NCI-H524 treated with DMSO at 0.1 percent for 48 hours (cell line): ENCODE measurements at regions not wholly inside any gene's neighbourhood (a gene's known extent, or its start where the extent isn't known, plus 50 kb on each side); places are given as distances from the start of the nearest gene placed in this dataset.
"Not testable (repeated sequence)": the region's sequence is repeated elsewhere in the genome, so short reads cannot be mapped to it uniquely, and the experiment has no call there.

Source experiments
- DNase-seq: peaks from one replicate; lab custom pipeline; 2025; lab: John Stamatoyannopoulos, UW

DNA sequence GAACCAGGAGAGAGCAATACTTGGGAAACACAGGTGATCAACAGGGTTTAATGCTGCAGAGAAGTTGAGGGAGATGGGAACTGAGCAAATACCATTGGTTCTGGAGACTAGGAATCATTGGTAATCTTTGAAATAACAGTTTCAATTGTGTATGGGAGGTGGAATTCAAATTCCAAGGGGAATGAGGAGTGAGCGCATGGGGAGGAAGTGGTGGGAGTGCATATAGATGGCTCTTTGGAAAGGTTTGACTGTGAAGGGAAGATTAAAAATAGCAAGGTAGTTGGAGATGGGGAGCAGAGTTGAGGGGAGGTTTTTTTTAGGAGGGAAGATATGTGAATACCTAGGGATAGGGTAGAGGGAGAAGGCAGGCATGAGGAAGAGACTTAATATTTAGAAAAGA is 51.1 kb upstream of the ROPN1 start:
- no peak for DNase-seq

DNA sequence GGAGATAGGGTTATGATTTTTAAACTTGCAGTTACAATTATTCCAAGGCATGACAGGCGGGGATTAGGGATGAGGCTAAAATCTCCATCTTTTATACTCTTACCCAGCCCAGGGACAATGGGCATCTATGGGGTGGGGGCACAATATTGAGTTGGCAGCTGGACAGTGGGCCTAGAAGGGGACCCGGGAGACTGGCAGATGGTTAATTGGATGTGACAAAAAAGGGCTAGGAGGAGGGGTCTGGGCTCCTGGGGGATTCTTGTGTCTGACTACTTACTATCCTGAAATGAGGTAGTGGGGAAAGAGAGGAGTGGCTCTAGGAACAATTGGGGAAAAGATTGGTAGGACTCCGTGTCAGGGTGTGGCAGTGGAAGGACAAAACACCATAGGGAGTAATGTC is 53.0 kb upstream of the ROPN1 start:
- peak; percentile 90 for DNase-seq

- DNase-seq, result no peak
Observed at GRCh38 chr3:124048967-124049798, 57.3 kb upstream of the ROPN1 start.

- no peak for DNase-seq
Observed at GRCh38 chr3:124051636-124052035, 59.7 kb upstream of the ROPN1 start.

GRCh38 chr3:124053871-124054270 is 61.9 kb upstream of the ROPN1 start:
- no peak for DNase-seq

DNA sequence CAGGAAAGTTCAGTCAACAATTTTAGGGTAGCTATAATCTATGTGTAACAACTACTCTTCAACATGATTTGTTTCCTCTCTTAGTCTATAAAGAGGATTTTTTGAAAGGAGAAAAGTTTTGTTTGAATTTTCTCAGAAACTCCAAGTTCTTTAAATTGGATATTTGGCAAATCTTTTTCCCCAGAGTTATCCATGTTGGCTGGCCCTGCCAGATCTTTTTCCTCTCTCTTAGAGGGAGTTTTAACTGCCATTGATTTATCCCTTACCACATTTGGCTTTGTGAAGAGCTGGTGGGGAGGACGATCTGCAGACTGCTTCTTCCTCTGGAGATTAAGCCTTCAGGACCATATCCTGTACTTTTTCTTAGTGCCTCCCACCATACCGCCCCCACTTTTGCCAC is 64.9 kb upstream of the ROPN1 start:
- no peak for DNase-seq

DNA sequence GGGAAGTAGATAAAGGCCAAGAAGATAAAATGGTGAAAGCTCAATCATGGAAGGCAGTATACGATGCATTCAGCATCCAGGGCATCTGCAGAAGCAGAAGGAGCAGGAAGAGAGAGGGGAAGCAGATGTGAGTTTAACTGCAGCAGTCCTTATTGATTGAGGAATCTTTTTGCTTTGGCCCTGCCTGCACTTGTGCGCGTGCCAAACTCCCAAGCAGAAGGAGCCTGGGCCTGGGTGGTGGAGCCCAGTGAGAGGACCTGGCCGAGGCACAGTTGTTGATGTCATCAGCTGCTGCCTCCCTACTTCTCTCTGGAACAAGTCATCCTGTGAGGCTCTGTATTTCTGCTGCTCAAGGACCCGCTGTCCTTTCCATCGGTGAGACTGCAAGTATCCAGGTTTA is 65.5 kb upstream of the ROPN1 start:
- no peak for DNase-seq

DNA sequence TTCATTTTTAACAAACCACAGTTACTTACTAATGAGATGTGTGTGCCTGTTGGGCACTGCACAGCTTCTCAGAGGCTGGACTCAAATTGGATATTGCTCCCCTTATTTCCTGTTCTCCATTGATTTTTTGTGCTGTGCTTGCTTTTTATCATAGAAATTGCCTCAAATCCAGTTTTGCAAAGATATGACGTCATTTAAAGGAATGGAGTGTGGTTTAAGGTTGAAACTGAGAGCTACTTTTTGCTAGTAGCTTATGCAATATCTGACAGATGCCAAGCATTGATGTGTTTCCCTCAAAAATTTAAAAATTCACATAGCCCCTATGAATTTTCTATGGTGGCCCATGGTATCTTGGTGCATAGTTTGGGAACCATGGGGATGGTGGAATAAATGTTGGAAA is 67.7 kb upstream of the ROPN1 start:
- DNase-seq, result no peak

DNA sequence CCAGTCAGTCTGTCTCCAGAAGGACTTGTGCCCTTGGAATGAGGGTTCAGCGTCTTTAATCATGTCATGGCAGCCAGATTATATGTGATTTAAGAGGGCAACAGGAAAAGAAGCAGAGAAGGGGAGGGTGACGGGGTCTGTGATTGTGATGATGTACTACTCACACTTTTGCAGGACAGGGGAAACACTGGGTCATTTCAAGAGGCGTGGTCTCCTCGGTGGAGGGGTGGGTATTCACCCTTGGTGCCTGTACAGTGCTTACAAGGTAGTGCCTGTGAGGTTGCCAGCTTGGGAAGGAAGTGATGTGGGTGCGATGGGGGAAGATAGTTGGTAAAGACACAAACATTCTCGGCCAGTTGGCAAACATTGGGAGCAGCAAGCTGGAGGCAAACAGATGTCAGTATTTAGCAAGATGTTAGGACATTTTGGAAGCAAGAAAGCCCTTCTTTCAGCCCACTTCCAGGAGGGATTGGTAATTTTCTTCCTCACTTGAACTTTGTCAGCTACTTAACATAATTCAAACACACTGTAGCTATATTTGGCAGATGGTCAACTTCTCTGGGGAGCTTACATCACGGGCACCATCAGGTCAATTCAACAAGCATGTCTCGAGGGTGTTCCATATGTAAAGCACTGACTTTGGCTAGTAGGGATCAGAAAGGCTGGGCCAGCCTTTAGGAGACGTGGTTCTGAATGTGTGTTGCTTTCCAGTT is 71.4 kb upstream of the ROPN1 start:
- DNase-seq, result peak; percentile 99

GRCh38 chr3:124064050-124064449 is 72.1 kb upstream of the ROPN1 start:
- peak; percentile 70 for DNase-seq

GRCh38 chr3:124066543-124066942 is 74.6 kb upstream of the ROPN1 start:
- DNase-seq, result not testable (repeated sequence)

DNA sequence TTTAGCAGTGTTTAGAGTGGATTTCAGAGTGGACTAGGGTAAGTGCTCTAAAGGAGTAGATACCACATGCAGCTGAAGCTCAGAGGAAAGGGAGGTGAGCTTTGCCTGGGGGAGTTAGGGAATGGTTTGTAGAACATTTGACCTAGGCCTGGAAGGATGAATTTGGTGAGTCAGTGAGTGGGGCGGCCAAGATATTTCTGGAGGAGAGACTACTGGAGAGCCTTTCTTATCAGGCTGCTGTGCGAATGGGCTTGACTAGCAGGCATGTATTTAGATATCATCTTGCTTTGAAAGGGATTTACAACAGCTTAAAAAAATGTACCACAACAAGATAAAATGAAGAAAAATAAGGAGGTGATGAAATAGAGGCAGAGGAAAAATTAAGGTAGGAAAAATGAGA is 77.8 kb upstream of the ROPN1 start:
- not testable (repeated sequence) for DNase-seq

DNA sequence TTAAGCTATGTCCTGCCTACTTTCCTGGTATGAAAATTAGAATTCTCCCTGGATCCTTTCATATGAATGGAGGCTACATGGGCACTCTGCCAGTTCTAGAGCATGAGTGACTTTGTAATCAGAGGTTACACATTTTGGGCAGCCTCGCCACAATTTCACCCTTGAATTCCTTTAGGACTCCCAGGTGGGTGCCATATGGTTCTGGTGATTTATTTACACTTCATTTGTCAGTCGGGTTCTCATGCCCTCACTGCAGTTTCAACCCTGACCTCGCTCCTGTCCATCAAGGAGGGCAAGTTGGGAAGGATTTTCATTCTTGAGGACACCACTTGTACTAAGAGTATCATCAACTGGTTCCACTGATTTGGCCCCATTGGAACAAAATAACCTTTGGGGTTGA is 83.2 kb upstream of the ROPN1 start:
- DNase-seq, result peak; percentile 14

DNA sequence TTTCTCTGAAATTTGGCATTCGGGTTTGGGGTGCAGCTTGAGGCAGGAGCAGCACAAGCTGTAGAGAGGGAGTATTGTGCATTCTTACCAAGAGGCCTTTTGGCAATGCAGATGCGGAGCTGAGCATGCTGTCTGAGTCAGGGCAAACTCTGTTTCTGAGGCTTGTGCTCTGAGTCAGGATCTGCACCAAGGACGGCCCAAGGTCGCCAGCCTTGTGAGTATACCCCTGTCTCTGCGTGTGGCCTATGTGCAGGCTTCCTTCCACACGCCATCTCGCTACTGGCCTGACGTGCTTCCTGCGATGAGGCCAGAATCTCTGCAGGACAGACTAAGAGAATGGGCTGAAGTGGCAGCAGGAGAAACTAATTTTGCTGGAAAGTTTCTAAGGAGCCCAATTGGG is 83.8 kb upstream of the ROPN1 start:
- no peak for DNase-seq

DNA sequence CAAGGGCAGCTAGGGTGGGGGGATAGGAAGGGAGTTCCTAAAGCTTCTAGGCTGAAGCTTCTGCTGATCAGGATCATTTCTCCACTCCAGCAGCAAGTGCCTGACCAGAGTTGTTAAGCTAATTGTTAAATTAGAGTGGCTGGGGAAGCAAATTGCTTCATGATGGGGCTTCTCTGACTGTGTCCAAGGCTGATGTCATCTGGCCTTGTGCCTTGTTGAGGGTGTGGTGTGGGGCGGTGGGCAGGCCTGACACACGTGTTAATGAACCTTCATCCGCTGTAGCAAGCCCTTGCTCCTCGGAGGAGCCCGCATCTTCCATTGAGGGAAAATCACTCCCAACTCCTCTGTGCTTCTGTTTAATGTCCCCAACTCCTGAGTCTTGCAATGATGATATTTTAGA is 84.3 kb upstream of the ROPN1 start:
- DNase-seq, result no peak

GRCh38 chr3:124078953-124079911 is 87.3 kb upstream of the ROPN1 start:
- DNase-seq, result peak; percentile 67

DNA sequence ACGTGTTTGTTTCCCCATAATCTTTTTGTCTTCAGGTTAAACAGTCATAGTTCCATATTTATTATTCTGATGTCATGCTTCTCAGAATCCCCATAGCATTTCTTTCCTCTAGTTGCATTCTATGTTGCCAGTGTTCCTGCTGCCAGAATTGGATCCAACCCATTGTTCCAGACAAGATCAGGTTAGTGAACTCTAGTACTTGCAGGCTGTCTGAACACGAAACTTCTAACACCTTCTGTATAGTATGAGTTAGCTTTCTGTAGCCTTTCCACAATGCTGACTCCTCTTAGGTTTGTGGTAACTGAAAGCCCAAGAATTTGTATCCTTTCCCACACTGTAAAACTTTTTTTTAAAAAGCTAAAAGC is 88.0 kb upstream of the ROPN1 start:
- DNase-seq, result no peak

GRCh38 chr3:124082343-124082742 is 90.4 kb upstream of the ROPN1 start:
- no peak for DNase-seq

DNA sequence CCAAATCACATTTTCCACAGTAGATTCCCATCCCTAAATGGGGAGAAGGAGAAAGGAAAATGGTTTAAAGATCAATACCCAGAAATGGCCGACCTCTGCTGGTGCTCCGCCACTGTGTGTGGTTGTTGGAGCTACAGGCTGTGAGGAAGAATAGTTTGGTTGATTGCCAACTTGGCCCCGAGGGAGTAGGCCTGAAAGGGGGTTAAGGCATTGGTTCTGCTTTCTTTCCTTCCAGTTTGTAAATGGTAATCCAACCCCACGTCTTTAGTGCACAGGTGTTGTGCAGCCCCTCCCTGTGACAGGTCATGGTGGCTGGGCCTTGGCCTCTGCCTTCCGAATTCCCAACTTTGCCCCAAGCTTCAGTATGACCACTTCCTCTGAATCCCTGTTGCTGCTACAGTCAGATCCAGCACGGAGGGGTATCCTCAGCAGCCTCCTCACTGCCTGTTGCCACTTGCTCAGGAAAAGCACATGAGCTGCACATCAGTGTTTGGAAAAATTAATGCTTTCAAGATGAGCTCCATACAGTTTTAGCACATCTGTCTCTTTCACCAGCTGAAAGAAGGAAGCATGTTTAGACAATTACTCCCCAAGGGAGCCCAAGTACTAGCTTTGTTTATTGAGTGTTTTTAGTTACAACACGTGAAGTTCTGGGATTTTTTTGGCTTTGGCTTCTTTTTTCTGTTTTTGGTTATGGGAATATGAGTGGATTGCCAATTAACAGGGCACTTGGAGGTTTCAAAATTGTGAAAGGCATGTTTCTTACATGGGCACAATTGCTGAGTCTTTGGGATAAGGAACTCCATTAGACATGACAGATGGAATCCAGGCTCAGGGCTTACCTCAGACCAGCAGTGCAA is 92.3 kb upstream of the ROPN1 start:
- DNase-seq, result peak; percentile 23

GRCh38 chr3:124088801-124089200 is 96.9 kb upstream of the ROPN1 start:
- DNase-seq, result no peak

DNA sequence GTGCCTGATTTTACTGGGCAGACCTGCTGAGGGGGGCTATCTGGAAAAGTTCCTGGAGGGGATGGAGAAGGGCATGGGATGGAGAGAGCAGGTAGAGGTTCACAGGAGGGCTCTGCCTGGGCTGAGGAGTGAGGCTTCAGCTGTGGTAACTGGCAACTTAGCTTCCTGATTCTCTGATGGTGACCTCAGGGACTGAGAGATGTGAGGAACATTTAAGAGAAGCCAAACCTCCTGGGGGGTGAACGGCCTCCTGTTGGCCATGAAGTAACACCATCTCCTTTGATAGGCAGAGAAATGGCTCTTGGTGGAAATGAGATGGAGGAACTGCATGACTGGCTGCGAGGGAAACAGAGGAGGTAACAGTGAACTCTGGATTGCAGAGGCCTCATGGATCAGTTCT is 97.3 kb upstream of the ROPN1 start:
- no peak for DNase-seq

DNA sequence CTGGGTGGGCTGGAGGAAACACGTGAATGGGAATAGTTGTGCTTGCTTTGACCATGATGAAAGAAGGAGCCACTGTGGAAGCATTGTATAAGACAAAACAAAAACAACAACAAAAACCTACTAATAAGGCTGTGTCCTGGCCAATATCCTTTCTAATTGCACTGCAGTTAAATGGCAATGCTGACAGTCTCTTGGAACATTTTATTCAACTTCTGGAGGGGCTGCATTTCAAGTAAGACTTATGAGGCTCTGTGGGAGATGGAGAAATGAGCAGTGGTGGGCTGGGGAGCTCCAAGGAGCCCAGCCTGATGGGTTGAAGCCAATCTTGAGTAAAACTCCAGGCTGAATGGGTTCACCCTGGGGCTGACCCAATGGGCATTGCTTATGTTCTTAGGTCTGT is 99.8 kb upstream of the ROPN1 start:
- DNase-seq, result no peak
